ENCODE measurements at regions not wholly inside any gene's neighbourhood (a gene's known extent, or its start where the extent isn't known, plus 50 kb on each side); places are given as distances from the start of the nearest gene placed in this dataset.

DNA sequence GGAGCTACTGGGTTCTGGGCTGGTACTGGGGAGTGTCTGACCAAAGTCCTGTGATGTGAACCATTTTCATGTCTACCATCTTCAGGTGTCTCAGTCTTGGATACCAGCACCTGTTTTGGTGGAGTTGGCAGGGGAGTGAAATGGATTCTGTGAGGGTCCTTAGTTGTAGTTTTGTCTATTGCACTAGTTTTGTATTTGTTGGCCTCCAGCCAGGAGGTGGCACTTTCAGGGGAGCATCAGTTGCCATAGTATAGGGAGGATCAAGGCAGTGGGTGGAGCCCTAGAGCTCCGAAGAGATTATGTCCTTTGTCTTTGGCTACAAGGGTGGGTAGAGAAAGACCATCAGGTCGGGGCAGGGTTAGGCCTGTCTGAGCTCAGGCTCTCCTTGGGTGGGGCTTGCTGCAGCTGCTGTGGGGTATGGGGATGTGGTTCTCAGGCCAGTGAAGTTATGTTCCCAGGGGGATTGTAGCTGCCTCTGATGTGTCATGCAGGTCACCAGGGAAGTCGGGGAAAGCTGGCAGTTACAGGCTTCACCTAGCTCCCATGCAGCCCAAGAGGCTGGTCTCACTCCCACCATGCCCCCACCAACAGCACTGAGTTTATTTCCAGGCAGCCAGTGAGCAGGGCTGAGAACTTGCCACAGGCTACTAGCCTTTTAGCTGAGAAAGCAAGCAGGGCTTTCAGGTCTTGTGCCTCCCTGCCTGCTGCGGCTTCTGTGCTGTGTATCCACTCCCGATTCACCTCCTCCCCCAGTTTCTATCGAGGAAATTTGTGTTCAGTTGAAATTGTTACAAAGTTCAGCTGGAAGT is 153.1 kb downstream of the ZNF365 start:
- no peak for TF ChIP-seq POLR2A (IDR thresholded peaks at IDR 0.05)
- TF ChIP-seq, protein P1, sequence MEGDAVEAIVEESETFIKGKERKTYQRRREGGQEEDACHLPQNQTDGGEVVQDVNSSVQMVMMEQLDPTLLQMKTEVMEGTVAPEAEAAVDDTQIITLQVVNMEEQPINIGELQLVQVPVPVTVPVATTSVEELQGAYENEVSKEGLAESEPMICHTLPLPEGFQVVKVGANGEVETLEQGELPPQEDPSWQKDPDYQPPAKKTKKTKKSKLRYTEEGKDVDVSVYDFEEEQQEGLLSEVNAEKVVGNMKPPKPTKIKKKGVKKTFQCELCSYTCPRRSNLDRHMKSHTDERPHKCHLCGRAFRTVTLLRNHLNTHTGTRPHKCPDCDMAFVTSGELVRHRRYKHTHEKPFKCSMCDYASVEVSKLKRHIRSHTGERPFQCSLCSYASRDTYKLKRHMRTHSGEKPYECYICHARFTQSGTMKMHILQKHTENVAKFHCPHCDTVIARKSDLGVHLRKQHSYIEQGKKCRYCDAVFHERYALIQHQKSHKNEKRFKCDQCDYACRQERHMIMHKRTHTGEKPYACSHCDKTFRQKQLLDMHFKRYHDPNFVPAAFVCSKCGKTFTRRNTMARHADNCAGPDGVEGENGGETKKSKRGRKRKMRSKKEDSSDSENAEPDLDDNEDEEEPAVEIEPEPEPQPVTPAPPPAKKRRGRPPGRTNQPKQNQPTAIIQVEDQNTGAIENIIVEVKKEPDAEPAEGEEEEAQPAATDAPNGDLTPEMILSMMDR (IDR thresholded peaks at IDR 0.05): no peak

Data from heart left ventricle (tissue), 13 donors.